Activated CD8-positive, alpha-beta T cell treated with anti-CD3 and anti-CD28 coated beads for 36 hours (primary cell): ENCODE measurements at regions not wholly inside any gene's neighbourhood (a gene's known extent, or its start where the extent isn't known, plus 50 kb on each side); places are given as distances from the start of the nearest gene placed in this dataset.

Experiments used
- ATAC-seq: fragments of 200-7000 bp; cut with Tn5 transposase; one replicate; pipeline ENCODE4 v1.10.0; 2021; ENCODE audit warnings: mild to moderate bottlenecking, moderate library complexity
- CTCF ChIA-PET: fragments of 350-600 bp; sonication (Branson Sonifier 250); formaldehyde crosslinking; loops from one replicate; lab custom pipeline; 2021; ENCODE audit warnings: antibody characterized with exemption; lab: Charles Lee
- POLR2A ChIA-PET: fragments of 350-600 bp; sonication (Branson Sonifier 250); formaldehyde crosslinking; loops from one replicate; lab custom pipeline; 2021; ENCODE audit warnings: antibody characterized with exemption; lab: Charles Lee
- DNase-seq: peaks from one replicate; pipeline ENCODE4 v3.0.0-alpha.2; 2020
- H3K27ac Mint-ChIP-seq: one replicate; pipeline ENCODE4 v1.8.0; 2021; ENCODE audit warnings: mild to moderate bottlenecking, mixed read lengths
- H3K27me3 Mint-ChIP-seq: one replicate; pipeline ENCODE4 v1.8.0; 2021; ENCODE audit warnings: mixed read lengths
- H3K36me3 Mint-ChIP-seq: one replicate; pipeline ENCODE4 v1.8.0; 2021; ENCODE audit warnings: low read depth, mixed read lengths
- H3K4me1 Mint-ChIP-seq: one replicate; pipeline ENCODE4 v1.8.0; 2021; ENCODE audit warnings: low read depth, mixed read lengths
- H3K4me3 Mint-ChIP-seq: one replicate; pipeline ENCODE4 v1.8.0; 2021; ENCODE audit warnings: mild to moderate bottlenecking, moderate library complexity, mixed read lengths
- H3K9me3 Mint-ChIP-seq: one replicate; pipeline ENCODE4 v1.8.0; 2021; ENCODE audit warnings: mixed read lengths
- CTCF ChIP-seq: fragments of 200-600 bp; IDR thresholded peaks from one replicate; pipeline ENCODE4 v1.8.0; 2022; ENCODE audit warnings: antibody characterized with exemption, mild to moderate bottlenecking
- intact Hi-C: fragments of 100-400 bp; cut with micrococcal nuclease; formaldehyde crosslinking; loops from one replicate; pipeline ENCODE4 v1.10.0; 2022

DNA sequence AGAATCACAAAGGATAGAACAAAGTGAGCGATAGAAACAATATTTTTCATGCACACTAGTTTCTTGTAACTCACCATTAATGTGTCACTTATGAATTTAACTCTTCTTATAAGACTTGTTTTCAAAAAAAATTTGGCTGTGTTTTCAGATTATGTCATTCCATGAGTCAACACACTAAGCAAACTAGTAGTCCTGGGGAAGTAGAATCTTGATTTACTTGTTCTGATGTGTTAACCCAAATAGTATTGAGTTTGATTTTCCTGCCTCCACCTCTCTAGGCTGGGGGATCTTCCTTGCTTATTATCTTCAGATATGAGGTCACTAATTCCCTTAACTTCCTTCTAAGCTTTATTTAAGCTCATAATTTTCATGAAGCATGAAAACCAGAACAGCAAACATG is 151.0 kb upstream of the SEL1L start:
- ATAC-seq: no peak
- H3K27ac Mint-ChIP-seq: no peak overlapping the region
- ChIA-PET CTCF (no interaction called here), POLR2A (no interaction called here)
- H3K4me1 Mint-ChIP-seq: no peaks in the 10 kb centered on the region
- no peaks in the 10 kb centered on the region for H3K36me3 Mint-ChIP-seq
- peaks cover 6% of the 10 kb centered on the region for H3K27me3 Mint-ChIP-seq
- TF ChIP-seq CTCF: no peak
- no peaks in the 10 kb centered on the region for H3K9me3 Mint-ChIP-seq
- H3K4me3 Mint-ChIP-seq: no peak overlapping the region
- intact Hi-C loops: no loop called here
- no peak for DNase-seq

DNA sequence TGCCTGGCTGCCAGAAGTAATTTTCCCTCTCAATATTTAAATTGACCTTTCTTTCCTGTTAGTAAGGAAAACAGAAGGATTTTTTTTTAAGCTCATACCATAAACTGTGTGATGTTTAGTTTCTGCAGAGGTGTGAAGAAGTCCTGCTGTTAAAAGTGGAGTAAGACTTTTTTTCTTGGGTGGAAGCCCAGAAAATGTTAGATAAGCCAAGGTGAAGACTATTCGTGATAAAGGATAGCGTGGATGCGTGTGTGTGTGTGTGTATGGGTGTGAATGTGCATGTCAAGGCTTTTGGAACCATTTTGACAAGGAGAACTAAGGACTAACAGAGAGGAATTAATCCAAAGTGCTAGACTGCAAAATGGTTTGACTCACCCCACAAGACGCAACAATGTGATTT is 152.9 kb upstream of the SEL1L start:
- Mint-ChIP-seq H3K9me3 (no peaks in the 10 kb centered on the region), H3K27ac (no peak overlapping the region), H3K27me3 (peaks cover 1% of the 10 kb centered on the region), H3K36me3 (no peaks in the 10 kb centered on the region), H3K4me3 (no peak overlapping the region), H3K4me1 (no peaks in the 10 kb centered on the region)
- no peak for TF ChIP-seq CTCF
- ChIA-PET CTCF (no interaction called here), POLR2A (no interaction called here)
- ATAC-seq (no peak), DNase-seq (no peak)
- intact Hi-C loops: no loop called here

DNA sequence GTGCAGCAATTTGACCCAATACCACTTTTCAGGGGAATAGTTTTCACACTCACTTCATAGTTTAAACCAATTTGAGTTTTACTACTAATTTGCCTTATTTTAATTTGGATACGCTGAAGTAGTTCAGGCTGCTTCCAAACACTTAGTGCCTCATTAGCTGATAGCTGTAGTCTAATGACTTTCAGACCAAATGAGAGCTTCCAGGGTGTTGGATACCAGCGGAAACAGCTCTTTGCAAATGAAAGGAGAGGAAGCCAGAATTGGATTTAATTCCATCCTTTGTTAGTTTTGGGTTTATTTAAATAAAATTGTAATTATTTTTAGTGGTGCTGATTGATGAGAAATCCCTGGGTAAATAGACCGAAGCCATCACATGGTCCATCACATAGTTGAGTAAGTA is 158.3 kb upstream of the SEL1L start:
- Mint-ChIP-seq H3K9me3 (no peaks in the 10 kb centered on the region), H3K4me3 (no peak overlapping the region), H3K27me3 (no peaks in the 10 kb centered on the region), H3K36me3 (no peaks in the 10 kb centered on the region), H3K27ac (no peak overlapping the region), H3K4me1 (no peaks in the 10 kb centered on the region)
- CTCF ChIA-PET: no interaction called here
- POLR2A ChIA-PET: interaction anchor here (1.1 kb wide), 1 partner anchor 18 kb away, joined by 3 read pairs; no protein-coding TSS in a partner anchor
- ATAC-seq (no peak), DNase-seq (no peak)
- intact Hi-C loops: no loop called here
- TF ChIP-seq CTCF: no peak

DNA sequence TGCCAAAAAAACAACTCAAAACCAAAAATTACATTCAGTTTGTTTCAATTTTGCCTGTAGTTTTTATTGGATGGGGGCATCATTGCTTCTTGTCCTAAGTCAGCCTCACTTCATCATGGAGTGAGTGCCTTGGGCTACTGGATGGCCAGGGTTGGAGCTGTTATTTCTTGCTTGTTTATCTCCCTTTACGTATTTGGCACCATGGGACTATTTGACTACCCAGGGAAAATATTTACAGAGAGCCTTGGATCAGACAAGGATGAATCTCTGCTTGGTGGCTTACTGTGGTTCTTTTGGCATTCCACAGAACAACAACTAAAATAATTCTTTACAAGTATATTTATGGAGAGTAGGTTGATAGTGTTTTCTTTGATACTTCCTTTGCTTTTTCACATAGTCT is 160.8 kb upstream of the SEL1L start:
- no peak overlapping the region for H3K4me3 Mint-ChIP-seq
- CTCF ChIA-PET: no interaction called here
- POLR2A ChIA-PET: no interaction called here
- H3K27ac Mint-ChIP-seq: no peak overlapping the region
- DNase-seq: no peak
- ATAC-seq: no peak
- no peaks in the 10 kb centered on the region for H3K9me3 Mint-ChIP-seq
- H3K36me3 Mint-ChIP-seq: no peaks in the 10 kb centered on the region
- H3K27me3 Mint-ChIP-seq: no peaks in the 10 kb centered on the region
- intact Hi-C loops: no loop called here
- H3K4me1 Mint-ChIP-seq: no peaks in the 10 kb centered on the region
- TF ChIP-seq CTCF: no peak

DNA sequence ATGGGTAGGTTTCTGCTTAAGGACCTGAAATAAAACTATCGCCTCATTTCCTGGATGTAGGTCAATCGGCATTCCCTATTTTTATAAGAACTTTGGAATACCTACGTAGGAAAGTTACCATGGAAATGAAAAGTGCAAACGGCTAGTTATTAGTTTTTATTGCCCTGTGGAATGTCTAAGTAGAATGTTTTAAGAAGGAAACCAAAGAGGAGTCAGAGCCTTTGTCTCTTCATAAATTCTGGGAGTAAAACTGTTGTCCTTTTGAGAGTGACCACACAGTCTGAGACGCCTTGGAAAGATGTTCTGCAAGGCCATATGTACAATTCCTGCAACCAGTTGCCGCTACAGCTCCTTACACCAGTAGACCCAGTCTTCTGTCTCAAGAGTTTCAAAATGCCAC is 176.0 kb upstream of the SEL1L start:
- CTCF ChIA-PET: interaction anchor here (1.0 to 1.7 kb wide), 4 partner anchors 13 to 283 kb away, joined by 3 to 4 read pairs (median 4); no protein-coding TSS in a partner anchor
- intact Hi-C loops: no loop called here
- no peaks in the 10 kb centered on the region for H3K4me1 Mint-ChIP-seq

More for the DNA sequence above, 176.0 kb upstream of the SEL1L start:
- Mint-ChIP-seq H3K9me3 (no peaks in the 10 kb centered on the region), H3K36me3 (no peaks in the 10 kb centered on the region), H3K27me3 (peaks cover 3% of the 10 kb centered on the region), H3K27ac (no peak overlapping the region), H3K4me3 (no peak overlapping the region)
- POLR2A ChIA-PET: interaction anchor here (0.7 kb wide), 1 partner anchor 17 kb away, joined by 3 read pairs; no protein-coding TSS in a partner anchor
- DNase-seq (no peak), ATAC-seq (no peak)
- no peak for TF ChIP-seq CTCF
